DND-41 (cell line): ENCODE measurements at regions not wholly inside any gene's neighbourhood (a gene's known extent, or its start where the extent isn't known, plus 50 kb on each side); places are given as distances from the start of the nearest gene placed in this dataset.

Experiments
- ATAC-seq: fragments of 200-7000 bp; cut with Tn5 transposase; 3 replicates; pipeline ENCODE4 v1.9.1; 2021; ENCODE audit warnings: low read depth; ENCODE audit not compliant: insufficient read depth
- DNase-seq: peaks from one replicate; pipeline ENCODE4 v3.0.0-alpha.2; 2020
- H2AFZ ChIP-seq: 2 replicates; pipeline ENCODE4 v1.6.0; 2012; ENCODE audit warnings: low read depth, low read length
- H3K27ac ChIP-seq: 2 replicates; pipeline ENCODE4 v1.5.1; 2012; ENCODE audit warnings: low read length, inconsistent platforms
- H3K27me3 ChIP-seq: fragments of 200-600 bp; sonication (generic); 2 replicates; pipeline ENCODE4 v1.6.0; 2012; ENCODE audit warnings: low read length, mild to moderate bottlenecking, inconsistent platforms; ENCODE audit not compliant: insufficient read depth, poor library complexity
- H3K36me3 ChIP-seq: 2 replicates; pipeline ENCODE4 v1.5.1; 2012; ENCODE audit warnings: low read length, inconsistent platforms; ENCODE audit not compliant: insufficient read depth
- H3K4me1 ChIP-seq: 2 replicates; pipeline ENCODE4 v1.5.1; 2012; ENCODE audit warnings: mild to moderate bottlenecking, low read length; ENCODE audit not compliant: insufficient read depth
- H3K4me2 ChIP-seq: 2 replicates; pipeline ENCODE4 v1.6.0; 2012; ENCODE audit warnings: mild to moderate bottlenecking, moderate library complexity, low read length, inconsistent platforms; ENCODE audit not compliant: insufficient read depth
- H3K4me3 ChIP-seq, 2 experiments: fragments of 200-600 bp in 1 of 2; shearing (Covaris generic) in 1 of 2; 2 replicates each; pipeline ENCODE4 v1.5.1; 2012 to 2016; ENCODE audit warnings: inconsistent platforms in 2 of 2, low read length in 2 of 2, mild to moderate bottlenecking in 2 of 2, low read depth in 1 of 2, moderate library complexity in 1 of 2
- H3K79me2 ChIP-seq: 2 replicates; pipeline ENCODE4 v1.6.0; 2012; ENCODE audit warnings: low read length, inconsistent platforms; ENCODE audit not compliant: insufficient read depth
- H3K9ac ChIP-seq: 2 replicates; pipeline ENCODE4 v1.6.0; 2012; ENCODE audit warnings: low read depth, mild to moderate bottlenecking, inconsistent platforms, low read length, moderate library complexity
- H3K9me3 ChIP-seq: 2 replicates; pipeline ENCODE4 v1.5.1; 2012; ENCODE audit warnings: low read length, moderate library complexity, mild to moderate bottlenecking, inconsistent platforms; ENCODE audit not compliant: insufficient read depth, severe bottlenecking
- H4K20me1 ChIP-seq: 2 replicates; pipeline ENCODE4 v1.6.0; 2012; ENCODE audit warnings: low read length; ENCODE audit not compliant: insufficient read depth
- EZH2 ChIP-seq: IDR thresholded peaks from 3 replicates; pipeline ENCODE4 v1.6.1; 2012; ENCODE audit warnings: borderline replicate concordance, low read depth, mild to moderate bottlenecking, moderate library complexity, low read length, inconsistent platforms; ENCODE audit not compliant: severe bottlenecking
- TF ChIP-seq, protein P1 (sequence below): IDR thresholded peaks from 2 replicates; pipeline ENCODE4 v1.5.1; 2012; ENCODE audit warnings: borderline replicate concordance, low read length, moderate library complexity, mild to moderate bottlenecking; ENCODE audit not compliant: poor library complexity, severe bottlenecking; ENCODE audit errors: extremely low read depth

DNA sequence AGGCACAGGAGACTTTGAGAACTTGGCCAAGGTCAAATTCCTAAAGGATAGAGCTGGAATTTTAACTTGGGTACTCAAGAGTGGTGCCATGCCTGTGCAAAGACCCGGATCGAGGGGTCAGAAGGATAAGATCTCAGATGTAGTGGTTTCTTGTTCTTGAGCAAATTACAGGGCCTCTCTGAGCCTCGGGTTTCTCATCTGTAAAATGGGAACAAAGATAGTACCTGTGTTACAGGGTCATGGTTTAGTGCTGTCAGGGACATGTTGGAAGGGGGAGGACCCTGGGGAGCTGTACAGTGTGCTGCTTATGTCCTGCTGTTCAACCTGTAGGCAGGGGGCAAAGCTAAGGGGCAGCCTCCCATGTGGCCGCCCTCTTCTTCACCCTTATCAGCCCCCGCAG, 173.5 kb upstream of the HAAO start:
- TF ChIP-seq EZH2, result no peak
- TF ChIP-seq, protein P1, sequence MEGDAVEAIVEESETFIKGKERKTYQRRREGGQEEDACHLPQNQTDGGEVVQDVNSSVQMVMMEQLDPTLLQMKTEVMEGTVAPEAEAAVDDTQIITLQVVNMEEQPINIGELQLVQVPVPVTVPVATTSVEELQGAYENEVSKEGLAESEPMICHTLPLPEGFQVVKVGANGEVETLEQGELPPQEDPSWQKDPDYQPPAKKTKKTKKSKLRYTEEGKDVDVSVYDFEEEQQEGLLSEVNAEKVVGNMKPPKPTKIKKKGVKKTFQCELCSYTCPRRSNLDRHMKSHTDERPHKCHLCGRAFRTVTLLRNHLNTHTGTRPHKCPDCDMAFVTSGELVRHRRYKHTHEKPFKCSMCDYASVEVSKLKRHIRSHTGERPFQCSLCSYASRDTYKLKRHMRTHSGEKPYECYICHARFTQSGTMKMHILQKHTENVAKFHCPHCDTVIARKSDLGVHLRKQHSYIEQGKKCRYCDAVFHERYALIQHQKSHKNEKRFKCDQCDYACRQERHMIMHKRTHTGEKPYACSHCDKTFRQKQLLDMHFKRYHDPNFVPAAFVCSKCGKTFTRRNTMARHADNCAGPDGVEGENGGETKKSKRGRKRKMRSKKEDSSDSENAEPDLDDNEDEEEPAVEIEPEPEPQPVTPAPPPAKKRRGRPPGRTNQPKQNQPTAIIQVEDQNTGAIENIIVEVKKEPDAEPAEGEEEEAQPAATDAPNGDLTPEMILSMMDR, result no peak
- Histone ChIP-seq H3K9me3 (no peaks in the 10 kb centered on the region), H4K20me1 (no peaks in the 10 kb centered on the region), H2AFZ (no peak overlapping the region), H3K4me1 (peaks cover 8% of the 10 kb centered on the region; the same call in 1 of the 2 replicates), H3K36me3 (no peaks in the 10 kb centered on the region), H3K4me2 (no peak overlapping the region), H3K4me3 (no peak overlapping the region), H3K27me3 (no peaks in the 10 kb centered on the region), H3K79me2 (no peaks in the 10 kb centered on the region), H3K9ac (no peak overlapping the region), H3K27ac (no peak overlapping the region)
- ATAC-seq (no peak), DNase-seq (no peak)

DNA sequence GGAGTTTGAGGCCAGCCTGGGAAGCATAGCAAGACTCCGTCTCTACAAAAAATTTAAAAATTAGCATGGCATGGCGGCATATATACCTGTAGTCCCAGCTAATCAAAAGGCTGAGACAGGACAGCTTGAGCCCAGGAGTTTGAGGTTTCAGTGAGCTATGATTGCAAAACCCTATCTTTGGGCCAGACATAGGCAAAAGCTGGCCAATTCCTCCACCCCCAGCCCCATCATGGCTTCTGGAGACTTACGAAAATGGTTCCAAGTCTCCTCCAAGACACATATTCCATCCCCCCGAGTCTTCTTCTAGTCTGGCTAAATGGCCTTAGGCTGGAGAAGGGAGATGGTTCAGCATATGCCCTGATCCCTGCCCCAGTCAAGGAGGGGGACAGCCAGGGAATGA, 172.8 kb upstream of the HAAO start:
- DNase-seq, result no peak
- H4K20me1 ChIP-seq, result no peaks in the 10 kb centered on the region
- peaks cover 8% of the 10 kb centered on the region; the same call in 1 of the 2 replicates for H3K4me1 ChIP-seq
- H3K36me3 ChIP-seq, result no peaks in the 10 kb centered on the region
- H3K4me3 ChIP-seq, result no peak overlapping the region
- no peaks in the 10 kb centered on the region for H3K79me2 ChIP-seq
- H3K9me3 ChIP-seq, result no peaks in the 10 kb centered on the region
- no peak overlapping the region for H3K9ac ChIP-seq
- no peaks in the 10 kb centered on the region for H3K27me3 ChIP-seq
- no peak for TF ChIP-seq EZH2
- TF ChIP-seq, protein P1, result no peak
- no peak for ATAC-seq
- H3K27ac ChIP-seq, result no peak overlapping the region
- H3K4me2 ChIP-seq, result no peak overlapping the region
- H2AFZ ChIP-seq, result no peak overlapping the region

DNA sequence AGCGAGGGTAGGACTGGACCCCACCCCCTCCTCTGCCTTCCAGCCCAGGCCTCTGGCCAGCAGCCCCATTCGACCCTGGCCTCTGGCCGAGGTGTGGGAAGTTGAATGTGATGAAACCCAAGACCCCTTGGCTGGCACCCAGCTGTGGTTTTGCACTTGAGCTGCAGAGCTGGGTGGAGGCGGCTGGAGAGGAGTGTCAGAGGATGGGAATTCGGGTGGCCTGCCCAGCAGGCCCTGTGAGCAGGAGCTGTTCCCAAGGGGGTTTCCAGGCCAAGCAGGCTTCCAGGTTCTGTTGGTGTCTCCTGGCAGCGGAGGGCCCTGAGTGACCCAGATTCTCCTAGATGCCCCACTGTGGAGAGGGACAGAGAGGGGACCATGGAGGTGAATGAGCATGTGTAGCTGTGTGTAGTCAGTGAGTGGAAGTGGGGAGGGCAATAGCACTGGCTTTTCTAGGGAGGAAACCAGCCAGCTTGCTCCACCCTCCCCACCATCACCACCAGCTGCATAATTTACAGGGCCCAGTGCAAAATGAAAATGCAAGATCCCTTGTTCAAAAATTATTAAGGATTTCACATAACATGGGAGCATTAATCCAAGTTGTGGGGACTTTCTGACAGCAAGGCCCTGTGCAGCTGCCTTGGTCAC, 172.2 kb upstream of the HAAO start:
- H2AFZ ChIP-seq, result no peak overlapping the region; the same call in 1 of the 2 replicates

More for the DNA sequence above, 172.2 kb upstream of the HAAO start:
- ATAC-seq, result peak; percentile 60; the same call in 1 of the 3 replicates
- no peaks in the 10 kb centered on the region for H3K27me3 ChIP-seq
- H3K9me3 ChIP-seq, result no peaks in the 10 kb centered on the region
- no peak for TF ChIP-seq EZH2
- TF ChIP-seq, protein P1, result no peak
- H3K4me2 ChIP-seq, result no peak overlapping the region
- peak overlapping the region; percentile 34; the same call in 1 of the 2 replicates for H3K27ac ChIP-seq
- no peaks in the 10 kb centered on the region for H4K20me1 ChIP-seq
- no peak overlapping the region for H3K9ac ChIP-seq
- H3K36me3 ChIP-seq, result no peaks in the 10 kb centered on the region
- H3K4me1 ChIP-seq, result peaks cover 8% of the 10 kb centered on the region; the same call in 1 of the 2 replicates
- no peaks in the 10 kb centered on the region for H3K79me2 ChIP-seq
- no peak for DNase-seq
- no peak overlapping the region for H3K4me3 ChIP-seq
